HCT116 (cell line): ENCODE measurements at regions not wholly inside any gene's neighbourhood (a gene's known extent, or its start where the extent isn't known, plus 50 kb on each side); places are given as distances from the start of the nearest gene placed in this dataset.

Experiments
- ATAC-seq: fragments of 200-7000 bp; cut with Tn5 transposase; 2 replicates; pipeline ENCODE4 v1.9.1; 2020; ENCODE audit warnings: mild to moderate bottlenecking, moderate library complexity
- BruUV-seq: library from RNA; stranded (reverse); fragments of 400-500 nt; replicated peaks from 2 replicates; lab custom pipeline; 2021; lab: Mats Ljungman, UMichigan
- CTCF ChIA-PET: fragments of 300-600 bp; sonication (Branson Sonifier 250); formaldehyde crosslinking; loops from one replicate; lab custom pipeline; 2021; ENCODE audit warnings: antibody characterized with exemption; lab: Charles Lee
- POLR2A ChIA-PET: fragments of 300-600, 350-600 bp; sonication (Branson Sonifier 250); formaldehyde crosslinking; loops from one replicate; lab custom pipeline; 2021; ENCODE audit warnings: antibody characterized with exemption; lab: Charles Lee
- RAD21 ChIA-PET, 2 experiments: fragments of 300-600 bp; sonication (Branson Sonifier 250); formaldehyde crosslinking; loops; one replicate each; lab custom pipeline; 2023; ENCODE audit warnings: low total read pairs in 2 of 2; ENCODE audit not compliant: uncharacterized antibody in 2 of 2, unreplicated experiment in 2 of 2, low non-redundant PET in 1 of 2; lab: Charles Lee
- DNase-seq: peaks from one replicate; pipeline ENCODE4 v3.0.0-alpha.2; 2010; ENCODE audit warnings: low read depth, low spot score
- H2AFZ ChIP-seq: fragments of 200-600 bp; shearing (Covaris generic), sonication (generic); 2 replicates; pipeline ENCODE4 v1.6.1; 2017; ENCODE audit warnings: low read depth, mixed run types, mixed read lengths, antibody characterized with exemption, low read length; ENCODE audit not compliant: poor library complexity, severe bottlenecking
- H3K27ac ChIP-seq: 2 replicates; pipeline ENCODE4 v1.5.1; 2012; ENCODE audit warnings: low read depth, low read length
- H3K27me3 ChIP-seq: fragments of 200-600 bp; sonication (generic); 2 replicates; pipeline ENCODE4 v1.6.1; 2016; ENCODE audit warnings: mixed run types, low read length, mixed read lengths; ENCODE audit not compliant: insufficient read depth
- H3K36me3 ChIP-seq, 2 experiments: fragments of 200-500 bp in 1 of 2; fragments of 200-600 bp in 1 of 2; sonication (Bioruptor generic) in 1 of 2; sonication (generic) in 1 of 2; 2 replicates each; pipeline versions ENCODE4 v1.5.1 to v1.6.1; 2014 to 2016; ENCODE audit warnings: low read length in 2 of 2, inconsistent platforms in 1 of 2, mixed read lengths in 1 of 2, mixed run types in 1 of 2; ENCODE audit not compliant: insufficient read depth in 2 of 2, control insufficient read depth in 1 of 2
- H3K4me1 ChIP-seq, 2 experiments: fragments of 200-600 bp in 1 of 2; sonication (generic) in 1 of 2; 2 replicates each; pipeline versions ENCODE4 v1.5.1 to v1.6.1; 2012 to 2017; ENCODE audit warnings: low read length in 2 of 2, inconsistent platforms in 1 of 2, mild to moderate bottlenecking in 1 of 2, mixed read lengths in 1 of 2, mixed run types in 1 of 2, moderate library complexity in 1 of 2; ENCODE audit not compliant: insufficient read depth in 2 of 2, control insufficient read depth in 1 of 2
- H3K4me2 ChIP-seq: fragments of 200-600 bp; sonication (generic); 2 replicates; pipeline ENCODE4 v1.6.1; 2017; ENCODE audit warnings: mixed run types, low read length, mixed read lengths
- H3K4me3 ChIP-seq, 2 experiments: fragments of 200-600 bp in 1 of 2; sonication (generic) in 1 of 2; replicated peaks in 1 of 2; 2 replicates each; pipeline ENCODE4 v1.5.1; 2011 to 2016; ENCODE audit warnings: low read length in 2 of 2, control low read depth in 1 of 2, low read depth in 1 of 2, mild to moderate bottlenecking in 1 of 2, mixed read lengths in 1 of 2, mixed run types in 1 of 2
- H3K79me2 ChIP-seq: fragments of 200-600 bp; sonication (generic); 2 replicates; pipeline ENCODE4 v1.6.1; 2017; ENCODE audit warnings: mild to moderate bottlenecking, mixed run types, low read length, moderate library complexity, mixed read lengths; ENCODE audit not compliant: insufficient read depth
- H3K9ac ChIP-seq: fragments of 200-600 bp; sonication (generic); 2 replicates; pipeline ENCODE4 v1.6.1; 2016; ENCODE audit warnings: low read length, mixed read lengths
- H3K9me2 ChIP-seq: fragments of 200-600 bp; sonication (generic), shearing (Covaris generic); 2 replicates; pipeline ENCODE4 v1.6.1; 2017; ENCODE audit warnings: mixed run types, mild to moderate bottlenecking, moderate library complexity; ENCODE audit not compliant: insufficient read depth
- H3K9me3 ChIP-seq, 2 experiments: fragments of 200-500 bp in 1 of 2; fragments of 200-600 bp in 1 of 2; sonication (Bioruptor generic) in 1 of 2; sonication (generic) in 1 of 2; 2 replicates each; pipeline ENCODE4 v1.6.1; 2014 to 2017; ENCODE audit warnings: low read length in 2 of 2, mixed read lengths in 2 of 2, inconsistent platforms in 1 of 2, low read depth in 1 of 2, mild to moderate bottlenecking in 1 of 2, mixed run types in 1 of 2, moderate library complexity in 1 of 2; ENCODE audit not compliant: control insufficient read depth in 1 of 2, insufficient read depth in 1 of 2
- H4K20me1 ChIP-seq: fragments of 200-600 bp; sonication (generic), shearing (Covaris generic); 2 replicates; pipeline ENCODE4 v1.6.1; 2017; ENCODE audit warnings: mixed run types, mild to moderate bottlenecking, moderate library complexity; ENCODE audit not compliant: insufficient read depth
- ATF3 ChIP-seq: IDR thresholded peaks from 2 replicates; pipeline ENCODE4 v1.6.1; 2012
- CBX3 ChIP-seq: IDR thresholded peaks from 2 replicates; pipeline ENCODE4 v1.6.1; 2012; ENCODE audit warnings: low read depth
- EGR1 ChIP-seq: IDR thresholded peaks from 2 replicates; pipeline ENCODE4 v1.6.1; 2012; ENCODE audit warnings: low read depth
- ELF1 ChIP-seq: IDR thresholded peaks from 2 replicates; pipeline ENCODE4 v1.6.1; 2012; ENCODE audit warnings: low read depth, borderline replicate concordance
- JUND ChIP-seq: IDR thresholded peaks from 2 replicates; pipeline ENCODE4 v1.6.1; 2012
- POLR2A ChIP-seq: IDR thresholded peaks from 2 replicates; pipeline ENCODE4 v1.7.0; 2011; ENCODE audit warnings: borderline replicate concordance; ENCODE audit not compliant: insufficient read depth, insufficient read length; ENCODE audit errors: extremely low read depth
- POLR2AphosphoS5 ChIP-seq: IDR thresholded peaks from 2 replicates; pipeline ENCODE4 v1.6.1; 2011; ENCODE audit warnings: mild to moderate bottlenecking, low read depth, low read length, moderate library complexity
- RAD21 ChIP-seq: IDR thresholded peaks from 2 replicates; pipeline ENCODE4 v1.6.1; 2012; ENCODE audit warnings: low read depth, mild to moderate bottlenecking
- SP1 ChIP-seq: IDR thresholded peaks from 2 replicates; pipeline ENCODE4 v1.6.1; 2012; ENCODE audit warnings: low read depth
- ZBTB33 ChIP-seq: IDR thresholded peaks from 2 replicates; pipeline ENCODE4 v1.6.1; 2011; ENCODE audit warnings: mild to moderate bottlenecking, low read length, moderate library complexity; ENCODE audit not compliant: insufficient replicate concordance; ENCODE audit errors: extremely low read depth
- ZFX ChIP-seq: fragments of 450-650 bp; IDR thresholded peaks from 2 replicates; pipeline ENCODE4 v1.6.1; 2017
- ZNF274 ChIP-seq: fragments of 200-500 bp; sonication (Bioruptor generic); IDR thresholded peaks from 2 replicates; pipeline ENCODE4 v1.6.1; 2014; ENCODE audit warnings: mild to moderate bottlenecking, low read depth, low read length, inconsistent platforms
- intact Hi-C: fragments of 100-400 bp; cut with micrococcal nuclease; formaldehyde crosslinking; loops from 2 replicates; pipeline ENCODE4 v1.10.0; 2022

GRCh38 chr21:24897883-24898282 lies 709.4 kb downstream of the MRPL39 start:
- no TSS peak for BruUV-seq
- no peak overlapping the region for H3K4me2 ChIP-seq
- H3K9me3 ChIP-seq, result peaks cover 12 to 26% of the 10 kb centered on the region in 2 experiments; a peak in 2 of 4 replicates
- no peak for ATAC-seq
- no peaks in the 10 kb centered on the region for H3K36me3 ChIP-seq
- ChIA-PET RAD21 (no interaction called here), POLR2A (no interaction called here), CTCF (no interaction called here)
- intact Hi-C loops, result no loop called here
- no peak overlapping the region for H3K4me3 ChIP-seq
- no peak overlapping the region for H2AFZ ChIP-seq
- DNase-seq, result no peak
- no peak for TF ChIP-seq JUND
- TF ChIP-seq EGR1, result no peak
- TF ChIP-seq ZBTB33, result no peak
- no peak for TF ChIP-seq RAD21
- TF ChIP-seq ATF3, result no peak
- no peaks in the 10 kb centered on the region for H3K4me1 ChIP-seq
- H3K27ac ChIP-seq, result no peak overlapping the region
- H3K79me2 ChIP-seq, result no peaks in the 10 kb centered on the region
- H3K9ac ChIP-seq, result no peak overlapping the region
- no peaks in the 10 kb centered on the region for H4K20me1 ChIP-seq
- no peaks in the 10 kb centered on the region for H3K27me3 ChIP-seq
- no peaks in the 10 kb centered on the region for H3K9me2 ChIP-seq

- Histone ChIP-seq H3K79me2 (no peaks in the 10 kb centered on the region), H3K4me3 (no peak overlapping the region), H2AFZ (no peak overlapping the region), H3K27ac (no peak overlapping the region)
- ATAC-seq, result no peak
- BruUV-seq, result no TSS peak
- no peak for TF ChIP-seq ATF3
- TF ChIP-seq ZFX, result no peak
- TF ChIP-seq POLR2A, result no peak
- no peak for TF ChIP-seq POLR2AphosphoS5
- TF ChIP-seq ZNF274, result no peak
- TF ChIP-seq SP1, result no peak
- TF ChIP-seq CBX3, result no peak
- TF ChIP-seq ELF1, result no peak
- TF ChIP-seq, all 23 proteins: peak for 0
- ChIA-PET RAD21 (no interaction called here), POLR2A (no interaction called here), CTCF (no interaction called here)
- H3K4me1 ChIP-seq, result no peaks in the 10 kb centered on the region
- no peak for DNase-seq
- H3K36me3 ChIP-seq, result no peaks in the 10 kb centered on the region
- H3K9me3 ChIP-seq, result peaks cover 9 to 26% of the 10 kb centered on the region in 2 experiments; a peak in 2 of 4 replicates
- H3K4me2 ChIP-seq, result no peak overlapping the region
- no peaks in the 10 kb centered on the region for H3K9me2 ChIP-seq
- H3K27me3 ChIP-seq, result no peaks in the 10 kb centered on the region
- no peaks in the 10 kb centered on the region for H4K20me1 ChIP-seq
- no peak overlapping the region for H3K9ac ChIP-seq
- intact Hi-C loops, result no loop called here
Measured at GRCh38 chr21:24896735-24897124, 710.6 kb downstream of the MRPL39 start.
